SU-DHL-6 (cell line): ENCODE measurements at regions not wholly inside any gene's neighbourhood (a gene's known extent, or its start where the extent isn't known, plus 50 kb on each side); places are given as distances from the start of the nearest gene placed in this dataset.

Source experiments
- H2AFZ ChIP-seq: fragments of 200-600 bp; sonication (generic); 2 replicates; pipeline ENCODE4 v1.6.1; 2014; ENCODE audit warnings: low read depth, mild to moderate bottlenecking, moderate library complexity, mixed read lengths, antibody characterized with exemption, low read length; ENCODE audit not compliant: severe bottlenecking
- H3F3A ChIP-seq: fragments of 200-600 bp; shearing (Covaris generic); 2 replicates; pipeline ENCODE4 v1.6.0; 2016; ENCODE audit warnings: antibody characterized with exemption, mild to moderate bottlenecking; ENCODE audit not compliant: insufficient read depth
- H3K27ac ChIP-seq: fragments of 200-600 bp; sonication (generic); 2 replicates; pipeline ENCODE4 v1.5.1; 2016; ENCODE audit warnings: low read depth, mild to moderate bottlenecking, low read length, moderate library complexity, mixed read lengths
- H3K27me3 ChIP-seq: fragments of 200-600 bp; sonication (generic), shearing (Covaris generic); 2 replicates; pipeline ENCODE4 v1.6.0; 2014; ENCODE audit warnings: mild to moderate bottlenecking, low read length
- H3K36me3 ChIP-seq: fragments of 200-600 bp; sonication (generic); 2 replicates; pipeline ENCODE4 v1.6.1; 2014; ENCODE audit warnings: mild to moderate bottlenecking, low read length, mixed read lengths
- H3K4me2 ChIP-seq: fragments of 300-600, 200-600 bp; shearing (Covaris generic), sonication (generic); 2 replicates; pipeline ENCODE4 v1.6.0; 2014; ENCODE audit warnings: low read length, low read depth, mild to moderate bottlenecking; ENCODE audit not compliant: poor library complexity, severe bottlenecking
- H3K4me3 ChIP-seq: fragments of 200-600 bp; sonication (generic); 2 replicates; pipeline ENCODE4 v1.5.1; 2014; ENCODE audit warnings: antibody characterized with exemption, low read length, mild to moderate bottlenecking, mixed read lengths; ENCODE audit not compliant: insufficient read depth, poor library complexity, severe bottlenecking
- H3K79me2 ChIP-seq: fragments of 200-600 bp; sonication (generic); 2 replicates; pipeline ENCODE4 v1.6.1; 2014; ENCODE audit warnings: mild to moderate bottlenecking, low read length, moderate library complexity; ENCODE audit not compliant: insufficient read depth
- H3K9ac ChIP-seq: fragments of 200-600 bp; sonication (generic); 2 replicates; pipeline ENCODE4 v1.7.0; 2014; ENCODE audit warnings: mild to moderate bottlenecking, low read length
- H3K9me2 ChIP-seq: fragments of 200-600 bp; sonication (generic); replicated peaks from 2 replicates; pipeline ENCODE4 v1.6.1; 2014; ENCODE audit warnings: low read length; ENCODE audit not compliant: insufficient read depth
- H3K9me3 ChIP-seq: fragments of 200-600 bp; sonication (generic); 2 replicates; pipeline ENCODE4 v1.6.1; 2014; ENCODE audit warnings: low read length, mixed read lengths; ENCODE audit not compliant: insufficient read depth
- H4K20me1 ChIP-seq: fragments of 200-600 bp; sonication (generic); 2 replicates; pipeline ENCODE4 v1.6.1; 2014; ENCODE audit warnings: low read depth, mild to moderate bottlenecking, antibody characterized with exemption, low read length, moderate library complexity, mixed read lengths
- CTCF ChIP-seq: fragments of 200-600 bp; sonication (generic); IDR thresholded peaks from one replicate; pipeline ENCODE4 v1.5.1; 2017; ENCODE audit warnings: antibody characterized with exemption, mild to moderate bottlenecking, low read length, moderate library complexity; ENCODE audit not compliant: insufficient read depth, poor library complexity, severe bottlenecking
- EZH2phosphoT487 ChIP-seq: fragments of 200-600 bp; sonication (generic), shearing (Covaris generic); conservative IDR thresholded peaks from 2 replicates; pipeline ENCODE4 v1.6.1; 2018; ENCODE audit warnings: mild to moderate bottlenecking, antibody characterized with exemption, low read length, moderate library complexity, mixed read lengths

GRCh38 chr4:140316799-140317198, 56.6 kb upstream of the SCOC start:
- no peak for TF ChIP-seq CTCF
- no peak for TF ChIP-seq EZH2phosphoT487
- Histone ChIP-seq H4K20me1 (no peaks in the 10 kb centered on the region), H3K4me2 (no peak overlapping the region), H3K36me3 (no peaks in the 10 kb centered on the region), H3K79me2 (no peaks in the 10 kb centered on the region), H2AFZ (no peak overlapping the region), H3K9ac (no peak overlapping the region), H3F3A (no peaks in the 10 kb centered on the region), H3K4me3 (no peak overlapping the region), H3K9me2 (no peaks in the 10 kb centered on the region), H3K9me3 (no peaks in the 10 kb centered on the region), H3K27ac (no peak overlapping the region), H3K27me3 (no peaks in the 10 kb centered on the region)

GRCh38 chr4:140315970-140316369, 57.5 kb upstream of the SCOC start:
- no peak overlapping the region for H3K27ac ChIP-seq
- H2AFZ ChIP-seq: no peak overlapping the region
- H3K4me2 ChIP-seq: no peak overlapping the region
- no peaks in the 10 kb centered on the region for H3K9me3 ChIP-seq
- H3K4me3 ChIP-seq: no peak overlapping the region
- TF ChIP-seq CTCF: no peak
- no peak for TF ChIP-seq EZH2phosphoT487
- no peaks in the 10 kb centered on the region for H4K20me1 ChIP-seq
- no peaks in the 10 kb centered on the region for H3K9me2 ChIP-seq
- H3K9ac ChIP-seq: no peak overlapping the region
- H3K27me3 ChIP-seq: no peaks in the 10 kb centered on the region
- no peaks in the 10 kb centered on the region for H3K79me2 ChIP-seq
- no peaks in the 10 kb centered on the region for H3F3A ChIP-seq
- no peaks in the 10 kb centered on the region for H3K36me3 ChIP-seq

- no peak for TF ChIP-seq EZH2phosphoT487
- TF ChIP-seq CTCF: no peak
- H3K4me2 ChIP-seq: no peak overlapping the region
- H3K36me3 ChIP-seq: no peaks in the 10 kb centered on the region
- H3K9me3 ChIP-seq: no peaks in the 10 kb centered on the region
- H3K9me2 ChIP-seq: no peaks in the 10 kb centered on the region
- no peak overlapping the region for H3K4me3 ChIP-seq
- no peaks in the 10 kb centered on the region for H4K20me1 ChIP-seq
- no peak overlapping the region for H2AFZ ChIP-seq
- no peaks in the 10 kb centered on the region for H3K79me2 ChIP-seq
- H3K27me3 ChIP-seq: no peaks in the 10 kb centered on the region
- H3K9ac ChIP-seq: no peak overlapping the region
- no peak overlapping the region for H3K27ac ChIP-seq
- no peaks in the 10 kb centered on the region for H3F3A ChIP-seq
These were observed 58.0 kb upstream of the SCOC start for GRCh38 chr4:140315438-140315837.

GRCh38 chr4:140315019-140315418, 58.4 kb upstream of the SCOC start:
- no peaks in the 10 kb centered on the region for H3K36me3 ChIP-seq
- no peaks in the 10 kb centered on the region for H3K9me3 ChIP-seq
- TF ChIP-seq CTCF (no peak), EZH2phosphoT487 (no peak)
- H3K4me3 ChIP-seq: no peak overlapping the region
- H3K27ac ChIP-seq: no peak overlapping the region
- no peak overlapping the region for H3K9ac ChIP-seq
- no peaks in the 10 kb centered on the region for H4K20me1 ChIP-seq
- no peaks in the 10 kb centered on the region for H3K79me2 ChIP-seq
- no peak overlapping the region for H2AFZ ChIP-seq
- H3K9me2 ChIP-seq: no peaks in the 10 kb centered on the region
- H3K27me3 ChIP-seq: no peaks in the 10 kb centered on the region
- no peak overlapping the region for H3K4me2 ChIP-seq
- H3F3A ChIP-seq: no peaks in the 10 kb centered on the region
